ENCODE measurements at regions not wholly inside any gene's neighbourhood (a gene's known extent, or its start where the extent isn't known, plus 50 kb on each side); places are given as distances from the start of the nearest gene placed in this dataset.

- H3K27me3 ChIP-seq (ENCODE audit: control insufficient read depth in 2 of 2, insufficient read depth in 2 of 2, low read length in 2 of 2), result no peaks in the 10 kb centered on the region
- CTCF ChIA-PET, result no interaction called here
- POLR2A ChIA-PET, result interaction anchor here (0.6 kb wide), 1 partner anchor 14 kb away, joined by 4 read pairs; no protein-coding TSS in a partner anchor
- H3K4me2 ChIP-seq (ENCODE audit: insufficient read depth, low read length), result no peak overlapping the region
- FAIRE-seq (no peak), DNase-seq (ENCODE audit: low read depth, low spot score) (no peak)
- no peaks in the 10 kb centered on the region for H4K20me1 ChIP-seq (replicated peaks; ENCODE audit: control insufficient read depth, extremely low read depth, insufficient read depth, low read length)
- H3K9me3 ChIP-seq (replicated peaks; ENCODE audit: control insufficient read depth, insufficient read depth, low read length), result no peaks in the 10 kb centered on the region
- dilution Hi-C loops (cut with MboI; ENCODE audit: extremely low pct_ligation_motif_present, low sequenced_read_pairs) (no loop called here), intact Hi-C loops (cut with micrococcal nuclease) (no loop called here)
- H3K27ac ChIP-seq (ENCODE audit: insufficient read depth, low read depth, low read length), result no peak overlapping the region
- no peak overlapping the region for H3K4me3 ChIP-seq (replicated peaks in 1 of 3; ENCODE audit: insufficient read depth in 1 of 3, low read depth in 1 of 3, low read length in 3 of 3)
- H3K9me1 ChIP-seq (replicated peaks; ENCODE audit: control insufficient read depth, extremely low read depth, insufficient read depth, low read length), result no peaks in the 10 kb centered on the region
- no TSS peak for BruUV-seq (replicated peaks)
- no peak overlapping the region for H3K9ac ChIP-seq (replicated peaks; ENCODE audit: extremely low read depth, insufficient read depth, low read length)
- TF ChIP-seq EZH2 (IDR thresholded peaks at IDR 0.05; ENCODE audit: borderline replicate concordance, low read depth, low read length, severe bottlenecking) (no peak), CTCF (IDR thresholded peaks at IDR 0.05; ENCODE audit: extremely low read depth in 1 of 2, insufficient read depth in 1 of 2, low read depth in 1 of 2, low read length in 2 of 2) (no peak), MYC (IDR thresholded peaks at IDR 0.05; ENCODE audit: low read depth, low read length) (no peak), POLR2AphosphoS5 (IDR thresholded peaks at IDR 0.05; ENCODE audit: insufficient read depth, low read depth, low read length) (no peak), POLR2A (IDR thresholded peaks at IDR 0.05; ENCODE audit: low read depth, low read length) (no peak), GATA2 (IDR thresholded peaks at IDR 0.05; ENCODE audit: insufficient read depth, insufficient read length, low read depth, low read length) (no peak), JUN (IDR thresholded peaks at IDR 0.05; ENCODE audit: borderline replicate concordance, insufficient read depth, insufficient read length, low read depth) (no peak)
- TF ChIP-seq, protein P1, sequence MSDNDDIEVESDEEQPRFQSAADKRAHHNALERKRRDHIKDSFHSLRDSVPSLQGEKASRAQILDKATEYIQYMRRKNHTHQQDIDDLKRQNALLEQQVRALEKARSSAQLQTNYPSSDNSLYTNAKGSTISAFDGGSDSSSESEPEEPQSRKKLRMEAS (IDR thresholded peaks at IDR 0.05; ENCODE audit: insufficient read depth, insufficient read length), result no peak
- H3K79me2 ChIP-seq (ENCODE audit: control insufficient read depth, insufficient read depth, low read length), result no peaks in the 10 kb centered on the region
- H3K36me3 ChIP-seq (ENCODE audit: control insufficient read depth in 2 of 2, extremely low read depth in 1 of 2, insufficient read depth in 2 of 2, low read length in 2 of 2), result no peaks in the 10 kb centered on the region
- H2AFZ ChIP-seq (ENCODE audit: low read depth, low read length), result no peak overlapping the region
- no peaks in the 10 kb centered on the region for H3K4me1 ChIP-seq (ENCODE audit: control insufficient read depth, extremely low read depth, insufficient read depth, low read length)
Measured at GRCh38 chr12:67202678-67203012, 66.5 kb upstream of the CAND1 start.
